Fibroblast of mammary gland (primary cell): ENCODE measurements at regions not wholly inside any gene's neighbourhood (a gene's known extent, or its start where the extent isn't known, plus 50 kb on each side); places are given as distances from the start of the nearest gene placed in this dataset.
A peak's percentile ranks its signal among the peaks of the same experiment; 100 is the strongest.

Source experiments
- DNase-seq: peaks from one replicate; pipeline ENCODE4 v3.0.0-alpha.2; 2010; ENCODE audit warnings: low read depth
- H3K4me3 ChIP-seq: 2 replicates; pipeline ENCODE4 v1.5.1; 2011; ENCODE audit warnings: low read depth, mild to moderate bottlenecking, low read length, moderate library complexity; ENCODE audit not compliant: control insufficient read depth
- TF ChIP-seq, protein P1 (sequence below): conservative IDR thresholded peaks from 2 replicates; pipeline ENCODE4 v1.5.1; 2011; ENCODE audit warnings: low read depth, low read length, inconsistent platforms; ENCODE audit not compliant: control insufficient read depth, insufficient read depth

DNA sequence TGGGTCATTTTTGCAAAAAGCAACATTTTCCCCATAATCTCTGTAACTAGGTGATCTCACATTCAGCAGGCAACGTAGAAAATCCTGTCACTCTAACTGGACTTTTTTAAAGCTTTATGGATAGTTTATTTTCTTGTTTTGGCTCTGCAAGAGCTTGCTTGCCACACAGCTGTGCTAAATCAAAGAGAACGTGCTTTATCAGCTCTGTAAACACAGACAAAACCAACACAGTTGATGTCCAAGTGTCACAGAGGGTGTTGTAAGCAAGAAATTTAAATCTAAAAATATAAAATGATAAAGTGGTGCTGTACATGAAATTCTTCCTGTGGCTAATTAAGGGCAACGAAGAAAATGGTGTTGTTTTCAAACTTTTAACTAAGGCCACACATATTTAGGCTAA is 97.5 kb upstream of the STAC start:
- no peak overlapping the region for H3K4me3 ChIP-seq
- TF ChIP-seq, protein P1, sequence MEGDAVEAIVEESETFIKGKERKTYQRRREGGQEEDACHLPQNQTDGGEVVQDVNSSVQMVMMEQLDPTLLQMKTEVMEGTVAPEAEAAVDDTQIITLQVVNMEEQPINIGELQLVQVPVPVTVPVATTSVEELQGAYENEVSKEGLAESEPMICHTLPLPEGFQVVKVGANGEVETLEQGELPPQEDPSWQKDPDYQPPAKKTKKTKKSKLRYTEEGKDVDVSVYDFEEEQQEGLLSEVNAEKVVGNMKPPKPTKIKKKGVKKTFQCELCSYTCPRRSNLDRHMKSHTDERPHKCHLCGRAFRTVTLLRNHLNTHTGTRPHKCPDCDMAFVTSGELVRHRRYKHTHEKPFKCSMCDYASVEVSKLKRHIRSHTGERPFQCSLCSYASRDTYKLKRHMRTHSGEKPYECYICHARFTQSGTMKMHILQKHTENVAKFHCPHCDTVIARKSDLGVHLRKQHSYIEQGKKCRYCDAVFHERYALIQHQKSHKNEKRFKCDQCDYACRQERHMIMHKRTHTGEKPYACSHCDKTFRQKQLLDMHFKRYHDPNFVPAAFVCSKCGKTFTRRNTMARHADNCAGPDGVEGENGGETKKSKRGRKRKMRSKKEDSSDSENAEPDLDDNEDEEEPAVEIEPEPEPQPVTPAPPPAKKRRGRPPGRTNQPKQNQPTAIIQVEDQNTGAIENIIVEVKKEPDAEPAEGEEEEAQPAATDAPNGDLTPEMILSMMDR: no peak
- no peak for DNase-seq

GRCh38 chr3:36295296-36295695 is 85.0 kb upstream of the STAC start:
- TF ChIP-seq, protein P1: no peak
- peak; percentile 3 for DNase-seq
- H3K4me3 ChIP-seq: no peak overlapping the region

DNA sequence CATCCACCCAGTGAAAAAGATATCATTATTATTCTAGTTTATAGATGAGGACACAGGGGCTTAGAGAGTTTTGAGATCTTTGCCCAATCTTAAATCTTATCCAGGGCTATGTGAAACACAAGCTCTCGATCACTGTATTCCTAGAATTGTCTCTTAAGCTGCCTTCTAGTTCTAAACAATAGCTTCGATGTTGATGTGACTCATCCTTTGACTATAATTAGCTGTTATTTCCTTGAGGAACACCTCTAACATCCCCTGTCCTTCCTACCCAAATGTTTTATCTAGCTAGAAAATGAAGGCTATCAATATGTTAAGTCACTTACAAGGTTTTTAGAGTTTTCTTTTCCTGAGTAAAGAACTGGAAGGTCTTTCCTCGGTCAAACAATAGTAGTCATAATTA is 83.1 kb upstream of the STAC start:
- H3K4me3 ChIP-seq: no peak overlapping the region
- TF ChIP-seq, protein P1: no peak
- no peak for DNase-seq

DNA sequence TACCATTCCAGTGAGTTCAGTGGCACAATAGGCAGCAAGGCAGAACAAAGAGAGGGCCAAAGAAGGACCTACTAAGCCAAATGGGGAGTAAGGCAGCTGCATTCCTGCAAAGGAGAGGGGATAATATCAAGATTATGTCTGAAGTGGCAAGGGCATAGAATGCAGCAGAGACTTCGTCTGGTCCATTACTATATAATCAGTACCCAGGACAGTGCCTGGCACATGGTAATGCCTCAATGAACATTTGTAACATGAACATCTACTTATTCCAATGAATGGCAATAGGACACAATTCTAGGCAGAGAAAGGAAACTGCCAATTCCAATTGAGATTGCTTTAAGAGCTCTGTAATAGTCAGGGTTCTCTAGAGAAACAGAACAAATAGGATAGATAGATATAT is 82.1 kb upstream of the STAC start:
- TF ChIP-seq, protein P1: no peak

DNA sequence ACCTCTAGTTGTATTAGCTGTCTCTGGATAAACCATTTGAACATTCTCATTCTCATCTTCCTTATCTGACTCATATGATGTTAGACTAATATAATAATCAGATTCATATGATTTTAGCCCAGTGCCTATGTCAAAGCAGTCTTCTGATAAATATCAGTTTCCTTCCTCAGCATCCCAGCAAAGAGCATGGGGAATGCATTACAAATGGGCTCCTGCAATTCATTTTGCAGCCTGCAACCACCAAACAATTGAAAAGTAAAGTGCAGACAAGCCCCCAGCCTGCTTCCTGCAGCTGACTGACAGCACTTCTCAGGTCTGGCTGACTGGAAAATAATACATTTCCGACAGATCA is 78.2 kb upstream of the STAC start:
- DNase-seq: no peak
- TF ChIP-seq, protein P1: no peak
- H3K4me3 ChIP-seq: no peak overlapping the region

More for the DNA sequence above, 82.1 kb upstream of the STAC start:
- H3K4me3 ChIP-seq: no peak overlapping the region
- DNase-seq: no peak

DNA sequence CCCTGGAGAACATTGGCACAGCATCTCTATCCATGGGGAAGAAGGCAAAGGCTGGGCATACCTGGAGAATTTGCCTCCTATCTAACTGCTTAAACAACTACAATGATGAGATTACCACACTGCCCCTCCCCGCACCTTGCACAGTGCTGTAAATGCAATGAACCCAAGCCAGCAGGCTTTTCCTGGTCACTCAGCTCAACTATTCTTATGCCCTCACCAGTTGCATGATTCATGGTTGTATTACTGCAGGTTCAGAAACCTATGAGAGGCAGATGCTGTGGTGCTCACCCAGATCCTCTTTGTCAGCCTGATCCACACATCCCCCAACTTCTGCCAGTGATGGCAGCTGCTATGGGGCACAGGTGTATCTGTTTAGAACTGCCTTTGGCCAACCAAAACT is 77.7 kb upstream of the STAC start:
- H3K4me3 ChIP-seq: no peak overlapping the region
- DNase-seq: no peak
- TF ChIP-seq, protein P1: no peak

GRCh38 chr3:36303286-36303685 is 77.0 kb upstream of the STAC start:
- no peak for DNase-seq
- TF ChIP-seq, protein P1: no peak
- no peak overlapping the region for H3K4me3 ChIP-seq
